IPS-20b (cell line): ENCODE measurements at regions not wholly inside any gene's neighbourhood (a gene's known extent, or its start where the extent isn't known, plus 50 kb on each side); places are given as distances from the start of the nearest gene placed in this dataset.

Experiments used
- H3K27ac ChIP-seq: one replicate; pipeline ENCODE4 v1.5.1; 2013; ENCODE audit warnings: low read length
- H3K27me3 ChIP-seq: 2 replicates; pipeline ENCODE4 v1.6.1; 2013; ENCODE audit warnings: mild to moderate bottlenecking, low read length, inconsistent platforms; ENCODE audit not compliant: insufficient read depth
- H3K36me3 ChIP-seq: 2 replicates; pipeline ENCODE4 v1.6.1; 2013; ENCODE audit warnings: low read depth, mild to moderate bottlenecking, inconsistent platforms, low read length, moderate library complexity; ENCODE audit not compliant: insufficient read depth
- H3K4me1 ChIP-seq: 2 replicates; pipeline ENCODE4 v1.6.1; 2013; ENCODE audit warnings: mild to moderate bottlenecking, control low read depth, inconsistent platforms, low read length, moderate library complexity; ENCODE audit not compliant: insufficient read depth
- H3K4me3 ChIP-seq: 2 replicates; pipeline ENCODE4 v1.5.1; 2013; ENCODE audit warnings: mild to moderate bottlenecking, low read length, inconsistent platforms
- H3K9ac ChIP-seq: 2 replicates; pipeline ENCODE4 v1.6.1; 2013; ENCODE audit warnings: low read depth, mild to moderate bottlenecking, inconsistent platforms, low read length, moderate library complexity
- H3K9me3 ChIP-seq: 2 replicates; pipeline ENCODE4 v1.6.1; 2013; ENCODE audit warnings: mild to moderate bottlenecking, low read depth, low read length, inconsistent platforms; ENCODE audit not compliant: insufficient read depth

DNA sequence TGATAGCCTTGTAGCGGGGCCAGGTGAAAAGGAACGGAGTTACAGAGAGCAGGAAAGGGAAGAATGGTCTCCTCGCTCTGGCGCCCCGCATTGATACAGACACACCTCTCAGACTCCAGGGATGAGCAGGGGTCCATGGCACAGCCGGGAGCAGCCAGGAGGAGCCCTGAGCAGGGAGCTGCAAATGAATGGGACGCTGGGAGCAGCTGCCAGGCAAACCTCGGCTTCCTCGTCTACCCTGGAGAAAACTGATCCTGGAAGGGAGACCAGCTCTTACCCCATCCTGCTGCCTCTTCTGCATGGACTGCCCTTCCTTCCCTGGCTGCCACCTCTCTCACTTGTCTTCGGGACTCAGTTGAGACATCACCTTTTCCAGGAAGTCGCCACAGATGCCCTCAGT lies 97.3 kb upstream of the MAFB start:
- Histone ChIP-seq H3K4me1 (no peaks in the 10 kb centered on the region), H3K4me3 (no peak overlapping the region), H3K9ac (no peak overlapping the region), H3K36me3 (no peaks in the 10 kb centered on the region), H3K27ac (no peak overlapping the region), H3K27me3 (no peaks in the 10 kb centered on the region), H3K9me3 (no peaks in the 10 kb centered on the region)

DNA sequence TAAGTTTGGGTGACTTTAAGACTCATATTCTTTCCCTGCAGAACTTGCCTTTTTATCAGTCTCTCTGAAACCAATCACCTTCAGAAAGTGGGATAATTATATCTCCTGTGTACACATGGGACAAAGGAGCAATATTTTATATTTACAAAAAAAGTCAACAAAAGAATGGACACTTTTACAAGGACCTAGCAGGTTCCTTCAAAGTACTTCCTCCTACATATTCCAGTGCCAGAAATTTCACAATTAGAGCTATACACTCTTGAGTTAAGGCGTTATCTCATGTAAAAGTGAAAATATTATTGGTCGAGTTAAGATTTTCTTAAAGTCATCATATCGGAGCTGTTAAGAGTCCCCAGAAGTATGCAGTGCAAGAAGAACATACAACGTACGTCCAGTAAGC lies 98.9 kb upstream of the MAFB start:
- Histone ChIP-seq H3K4me1 (no peaks in the 10 kb centered on the region), H3K27me3 (no peaks in the 10 kb centered on the region), H3K9me3 (no peaks in the 10 kb centered on the region), H3K4me3 (no peak overlapping the region), H3K27ac (no peak overlapping the region), H3K36me3 (no peaks in the 10 kb centered on the region), H3K9ac (no peak overlapping the region)

DNA sequence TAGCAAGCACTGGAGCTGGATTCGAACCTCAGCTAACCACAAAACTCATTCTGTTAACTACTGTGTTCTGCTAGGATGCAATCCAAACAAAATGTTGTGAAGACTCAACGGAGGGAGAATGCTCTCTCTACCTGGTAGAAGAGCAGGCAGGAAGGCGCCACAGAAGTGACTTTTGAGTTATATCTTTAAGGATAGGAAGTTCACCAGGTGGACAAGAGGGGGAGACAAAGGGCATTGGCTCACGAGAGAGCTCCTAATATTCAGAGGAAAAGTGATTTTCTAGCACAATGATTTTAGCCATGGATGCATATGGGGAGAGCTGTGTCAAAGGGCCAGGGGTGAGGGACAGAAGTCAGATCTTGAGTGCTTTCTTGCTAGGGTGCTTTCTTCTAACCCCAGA lies 108.4 kb upstream of the MAFB start:
- H3K9me3 ChIP-seq = no peaks in the 10 kb centered on the region
- H3K36me3 ChIP-seq = no peaks in the 10 kb centered on the region
- no peaks in the 10 kb centered on the region for H3K4me1 ChIP-seq
- H3K9ac ChIP-seq = no peak overlapping the region
- no peak overlapping the region for H3K27ac ChIP-seq
- H3K4me3 ChIP-seq = no peak overlapping the region
- H3K27me3 ChIP-seq = 0 out of 2 replicates have a peak, but pooled peaks cover 8% of the 10 kb centered on the region

DNA sequence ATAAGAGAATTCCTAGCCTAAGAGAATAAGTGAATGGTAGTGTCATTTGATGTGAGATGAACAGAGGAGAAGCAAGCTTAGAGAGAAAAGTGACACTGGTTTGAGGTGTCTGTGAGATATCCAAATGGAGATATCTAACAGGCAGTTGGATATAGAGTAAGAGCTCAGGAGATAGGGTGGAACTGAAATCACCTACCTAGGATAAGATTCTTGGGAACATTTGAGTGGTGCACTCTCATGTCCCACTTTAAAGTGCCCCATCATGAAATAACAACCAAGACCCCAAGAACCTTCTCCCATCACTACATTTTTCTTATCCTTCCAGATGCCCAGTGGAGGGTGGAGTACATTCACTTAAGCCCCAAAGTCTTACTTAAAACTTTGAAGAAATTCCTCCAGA lies 109.0 kb upstream of the MAFB start:
- Histone ChIP-seq H3K4me1 (no peaks in the 10 kb centered on the region), H3K36me3 (no peaks in the 10 kb centered on the region), H3K27me3 (0 out of 2 replicates have a peak, but pooled peaks cover 8% of the 10 kb centered on the region), H3K9ac (no peak overlapping the region), H3K9me3 (no peaks in the 10 kb centered on the region), H3K4me3 (no peak overlapping the region), H3K27ac (no peak overlapping the region)

DNA sequence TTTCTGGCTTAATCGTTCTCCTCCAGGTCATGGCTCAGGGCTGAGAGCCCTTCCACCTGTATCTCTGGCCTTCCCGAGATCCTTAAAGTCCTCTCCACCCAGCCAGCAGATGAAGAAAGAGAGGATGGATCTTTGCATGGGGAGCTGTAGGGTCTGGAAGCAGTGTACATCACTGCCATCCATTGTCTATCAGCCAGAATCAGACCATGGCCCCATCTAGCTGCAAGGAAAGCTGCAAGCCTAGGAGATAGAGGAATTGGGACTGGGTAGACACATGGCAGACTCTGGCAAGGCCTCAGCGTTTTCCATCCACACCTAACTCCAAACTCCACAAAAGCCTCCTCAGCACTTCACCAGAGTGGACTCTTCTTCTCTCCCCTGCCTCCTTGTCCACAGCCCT lies 113.8 kb upstream of the MAFB start:
- no peak overlapping the region for H3K4me3 ChIP-seq
- peaks cover 8% of the 10 kb centered on the region; the same call in 1 of the 2 replicates for H3K27me3 ChIP-seq

DNA sequence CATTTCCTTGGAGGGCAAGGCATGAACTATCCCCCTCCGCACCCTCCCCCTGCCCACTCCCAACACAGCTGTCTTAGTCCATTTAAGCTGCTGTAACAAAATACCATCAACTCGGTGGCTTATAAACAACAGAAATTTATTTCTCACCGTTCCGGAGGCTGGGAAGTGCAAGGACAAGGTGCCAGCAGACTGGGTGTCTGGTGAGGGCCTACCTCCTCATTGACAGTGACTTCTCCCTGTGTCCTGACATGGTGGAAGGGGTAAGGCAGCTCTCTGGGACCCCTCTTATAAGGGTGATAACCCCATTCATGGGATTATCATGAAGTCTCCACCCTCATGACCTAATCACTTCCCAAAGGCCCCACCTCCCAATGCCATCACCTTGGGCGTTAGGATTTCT lies 114.3 kb upstream of the MAFB start:
- Histone ChIP-seq H3K27me3 (peaks cover 8% of the 10 kb centered on the region; the same call in 1 of the 2 replicates), H3K27ac (no peak overlapping the region), H3K9ac (no peak overlapping the region), H3K4me1 (no peaks in the 10 kb centered on the region), H3K36me3 (no peaks in the 10 kb centered on the region), H3K9me3 (no peaks in the 10 kb centered on the region), H3K4me3 (no peak overlapping the region)

More for the DNA sequence above, 113.8 kb upstream of the MAFB start:
- no peak overlapping the region for H3K9ac ChIP-seq
- no peaks in the 10 kb centered on the region for H3K9me3 ChIP-seq
- no peaks in the 10 kb centered on the region for H3K4me1 ChIP-seq
- H3K27ac ChIP-seq = no peak overlapping the region
- no peaks in the 10 kb centered on the region for H3K36me3 ChIP-seq

DNA sequence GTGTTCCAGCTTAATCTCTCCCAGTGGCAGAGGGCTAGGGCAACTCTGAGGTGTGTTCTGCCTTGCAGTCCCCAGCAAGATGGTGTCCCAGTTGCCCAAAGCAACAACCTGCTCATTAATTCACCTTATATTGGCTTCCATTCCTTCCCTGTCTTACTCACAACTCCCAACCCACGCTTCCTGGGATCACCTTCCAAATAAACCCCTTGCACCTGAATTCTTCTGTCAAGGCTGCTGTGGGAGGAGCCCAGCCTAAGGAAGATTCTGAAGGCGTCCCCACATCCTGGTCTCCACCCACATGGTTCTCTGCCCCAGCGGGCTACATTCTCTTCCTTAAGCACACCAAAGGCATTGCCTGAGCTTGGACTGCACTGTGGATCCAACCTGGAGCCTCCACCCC lies 116.6 kb upstream of the MAFB start:
- no peak overlapping the region for H3K27ac ChIP-seq
- H3K9ac ChIP-seq = no peak overlapping the region
- no peaks in the 10 kb centered on the region for H3K4me1 ChIP-seq
- no peak overlapping the region for H3K4me3 ChIP-seq
- H3K36me3 ChIP-seq = no peaks in the 10 kb centered on the region
- no peaks in the 10 kb centered on the region for H3K9me3 ChIP-seq
- peaks cover 8% of the 10 kb centered on the region; the same call in 1 of the 2 replicates for H3K27me3 ChIP-seq

DNA sequence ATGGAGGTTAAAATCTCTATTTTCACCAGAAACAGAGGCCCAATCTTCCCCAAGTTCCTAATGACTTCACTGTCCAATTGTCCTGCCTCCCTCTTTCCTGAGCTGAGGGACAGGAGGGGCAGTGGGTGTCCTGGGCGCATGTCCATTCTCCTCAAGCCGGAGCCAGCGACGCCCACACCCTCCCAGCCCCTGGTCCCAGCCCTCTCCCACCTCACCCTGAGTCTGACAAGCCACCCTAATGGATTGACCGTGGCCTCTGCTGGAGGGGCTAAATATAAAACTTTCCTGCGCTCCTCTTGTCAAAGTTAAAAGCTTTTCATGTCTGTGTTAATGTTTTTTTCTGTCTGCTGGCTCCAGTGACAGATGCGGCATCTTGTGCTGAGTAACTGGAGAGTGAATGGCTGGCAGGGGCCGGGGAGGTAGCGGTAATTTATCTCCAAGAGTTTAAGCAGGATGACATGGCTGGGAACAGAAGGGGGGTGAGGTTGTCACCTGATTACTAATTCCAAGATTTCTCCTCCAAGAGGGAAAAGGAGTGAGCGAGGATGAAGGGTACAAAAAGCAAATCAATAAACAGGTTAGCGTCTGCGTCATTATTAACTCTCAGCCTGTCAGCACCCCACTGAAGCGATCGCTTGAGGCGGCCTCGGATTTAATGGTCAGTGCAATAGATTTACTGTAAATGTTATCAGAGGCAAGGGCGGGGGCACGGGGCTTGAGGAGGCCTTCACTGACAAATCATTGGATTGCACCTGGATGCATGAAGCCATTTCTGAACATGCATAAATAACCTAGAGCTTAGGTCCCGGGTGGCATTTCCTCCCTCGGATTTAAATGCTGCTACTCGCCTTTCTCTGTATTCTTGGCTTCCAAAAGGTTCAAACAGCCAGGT lies 118.1 kb upstream of the MAFB start:
- no peak overlapping the region for H3K27ac ChIP-seq
- H3K36me3 ChIP-seq = no peaks in the 10 kb centered on the region
- H3K9ac ChIP-seq = no peak overlapping the region

DNA sequence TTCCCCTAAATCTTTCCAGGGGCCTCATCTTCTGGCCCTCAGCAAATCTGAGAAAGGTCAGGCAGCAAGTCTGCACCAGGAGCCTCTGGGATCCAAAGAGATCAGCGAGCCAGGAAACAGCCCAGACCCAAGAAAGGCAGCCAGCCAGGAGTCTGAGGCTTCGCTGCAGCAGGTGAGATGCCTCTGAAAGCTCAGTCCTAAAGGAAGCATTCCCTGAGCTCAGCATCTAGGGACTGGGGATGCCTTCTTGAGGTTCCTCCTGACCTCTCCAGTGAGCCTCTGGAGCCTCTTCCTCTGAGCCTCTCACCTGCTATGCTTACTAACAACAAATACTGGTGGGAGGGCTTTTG lies 118.8 kb upstream of the MAFB start:
- no peaks in the 10 kb centered on the region for H3K36me3 ChIP-seq
- no peaks in the 10 kb centered on the region for H3K4me1 ChIP-seq
- no peaks in the 10 kb centered on the region; the same call in 1 of the 2 replicates for H3K27me3 ChIP-seq
- no peaks in the 10 kb centered on the region for H3K9me3 ChIP-seq
- no peak overlapping the region for H3K4me3 ChIP-seq
- H3K9ac ChIP-seq = no peak overlapping the region
- H3K27ac ChIP-seq = no peak overlapping the region

More for the DNA sequence above, 118.1 kb upstream of the MAFB start:
- no peaks in the 10 kb centered on the region; the same call in 1 of the 2 replicates for H3K27me3 ChIP-seq
- no peaks in the 10 kb centered on the region for H3K4me1 ChIP-seq
- H3K9me3 ChIP-seq = no peaks in the 10 kb centered on the region
- H3K4me3 ChIP-seq = no peak overlapping the region

DNA sequence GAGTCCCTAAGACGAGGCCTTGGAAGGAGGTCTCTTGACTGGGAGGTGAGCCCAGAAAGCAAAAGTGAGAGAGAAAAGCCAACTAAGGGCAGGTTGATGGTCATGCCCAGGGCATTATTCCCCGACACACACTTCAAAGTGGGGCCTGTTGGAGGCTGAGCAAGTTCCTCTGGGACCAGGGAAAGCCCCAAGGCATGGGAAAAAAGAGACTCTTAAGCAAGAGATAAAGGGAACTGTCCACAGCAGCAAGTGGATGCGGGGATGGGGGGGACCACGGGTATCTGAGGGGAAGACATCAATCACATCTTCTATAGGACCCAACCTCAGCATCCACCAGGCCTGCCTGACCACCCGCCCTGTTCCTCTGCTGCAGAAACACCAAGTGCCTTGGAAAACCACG lies 119.9 kb upstream of the MAFB start:
- Histone ChIP-seq H3K4me1 (no peaks in the 10 kb centered on the region), H3K9ac (no peak overlapping the region), H3K27me3 (no peaks in the 10 kb centered on the region; the same call in 1 of the 2 replicates), H3K27ac (no peak overlapping the region), H3K36me3 (no peaks in the 10 kb centered on the region), H3K4me3 (no peak overlapping the region), H3K9me3 (no peaks in the 10 kb centered on the region)

DNA sequence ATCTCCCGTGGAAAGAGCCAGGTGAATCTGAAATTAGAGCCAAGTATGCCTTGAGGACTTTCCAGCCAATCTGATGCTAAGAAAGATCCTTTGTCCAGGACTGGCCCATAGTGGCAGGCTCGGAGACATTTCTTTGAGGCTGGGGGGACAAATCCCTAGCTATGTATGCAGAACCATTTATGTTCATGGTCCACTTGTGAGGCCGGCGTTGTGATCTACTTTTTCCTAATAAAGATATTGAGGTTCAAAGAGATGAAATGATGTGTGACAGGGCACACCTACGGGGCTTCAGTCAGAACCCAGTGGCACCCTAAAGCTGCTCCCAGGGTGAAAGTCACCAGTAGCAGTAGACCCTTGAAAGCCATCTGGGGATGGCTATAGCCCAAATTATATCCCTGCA lies 120.3 kb upstream of the MAFB start:
- no peaks in the 10 kb centered on the region for H3K9me3 ChIP-seq
- no peaks in the 10 kb centered on the region; the same call in 1 of the 2 replicates for H3K27me3 ChIP-seq
- no peak overlapping the region for H3K9ac ChIP-seq
- no peak overlapping the region for H3K27ac ChIP-seq
- H3K4me1 ChIP-seq = no peaks in the 10 kb centered on the region
- no peaks in the 10 kb centered on the region for H3K36me3 ChIP-seq
- no peak overlapping the region for H3K4me3 ChIP-seq

DNA sequence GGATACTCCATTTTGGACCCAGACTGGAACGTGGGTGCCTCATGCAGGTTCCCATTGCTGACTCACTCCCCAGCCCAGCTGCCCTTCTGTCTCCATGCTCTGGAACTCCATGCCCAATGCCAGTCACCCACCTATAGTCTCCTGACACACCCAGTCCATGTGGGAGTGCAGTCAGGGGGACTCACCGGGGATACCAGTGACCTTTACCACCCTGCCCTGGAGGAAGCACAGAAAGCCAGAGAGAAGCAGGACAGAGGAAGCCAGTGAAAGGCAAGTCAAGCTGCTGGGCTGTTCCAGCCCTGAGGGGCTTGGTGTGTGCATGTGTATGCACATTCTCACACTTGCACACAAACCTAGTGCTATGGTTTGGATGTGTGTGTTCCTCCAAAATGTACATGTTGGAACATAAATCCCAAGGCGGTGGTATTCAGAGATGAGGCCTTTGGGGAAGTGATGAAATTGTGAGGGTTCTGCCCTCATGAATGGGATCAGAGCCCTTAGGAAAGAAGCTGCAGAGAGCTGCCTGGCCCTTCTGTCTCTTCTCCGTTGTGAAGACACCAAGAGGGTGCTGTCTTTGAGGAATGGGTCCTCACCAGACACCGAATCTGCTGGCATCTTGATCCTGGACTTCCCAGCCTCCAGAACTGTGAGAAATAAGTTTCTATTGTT lies 121.4 kb upstream of the MAFB start:
- Histone ChIP-seq H3K36me3 (no peaks in the 10 kb centered on the region), H3K9me3 (no peaks in the 10 kb centered on the region), H3K9ac (no peak overlapping the region), H3K27me3 (no peaks in the 10 kb centered on the region; the same call in 1 of the 2 replicates), H3K4me3 (no peak overlapping the region), H3K4me1 (no peaks in the 10 kb centered on the region), H3K27ac (no peak overlapping the region)
